ENCODE measurements at regions not wholly inside any gene's neighbourhood (a gene's known extent, or its start where the extent isn't known, plus 50 kb on each side); places are given as distances from the start of the nearest gene placed in this dataset.

GRCh38 chr3:33937628-33938027 lies 139.2 kb downstream of the PDCD6IP start:
- no peak for TF ChIP-seq CTCF (IDR thresholded peaks at IDR 0.05; ENCODE audit: insufficient read depth in 1 of 2, low read depth in 1 of 2, low read length in 1 of 2, severe bottlenecking in 1 of 2, unreplicated experiment in 1 of 2)
- CTCF ChIA-PET, result no interaction called here
- Histone ChIP-seq H3K9me3 (no peaks in the 10 kb centered on the region), H3K4me3 (ENCODE audit: low read depth, low read length) (no peak overlapping the region), H3K36me3 (ENCODE audit: control insufficient read depth, insufficient read depth, low read length) (no peaks in the 10 kb centered on the region), H3K27me3 (replicated peaks; ENCODE audit: control insufficient read depth, insufficient read depth, low read length) (no peaks in the 10 kb centered on the region; the same call in 1 of the 2 replicates), H3K4me1 (no peaks in the 10 kb centered on the region)
- BruUV-seq (replicated peaks), result no TSS peak
- Mint-ChIP-seq H3K27ac (ENCODE audit: unreplicated experiment) (no peak overlapping the region), H3K27me3 (ENCODE audit: insufficient read depth, unreplicated experiment) (peaks cover 5% of the 10 kb centered on the region), H3K4me1 (ENCODE audit: low read depth, unreplicated experiment) (peaks cover 4% of the 10 kb centered on the region), H3K9me3 (ENCODE audit: unreplicated experiment) (no peaks in the 10 kb centered on the region), H3K4me3 (ENCODE audit: unreplicated experiment) (no peak overlapping the region), H3K36me3 (ENCODE audit: insufficient read depth, unreplicated experiment) (no peaks in the 10 kb centered on the region)
- POLR2A ChIA-PET, result no interaction called here
- intact Hi-C loops (cut with micrococcal nuclease; ENCODE audit: unreplicated experiment), result no loop called here
- DNase-seq, result no peak

GRCh38 chr3:33940149-33940548 lies 141.7 kb downstream of the PDCD6IP start:
- H3K9me3 ChIP-seq, result no peaks in the 10 kb centered on the region
- Mint-ChIP-seq H3K36me3 (ENCODE audit: insufficient read depth, unreplicated experiment) (no peaks in the 10 kb centered on the region), H3K27ac (ENCODE audit: unreplicated experiment) (no peak overlapping the region), H3K4me3 (ENCODE audit: unreplicated experiment) (no peak overlapping the region), H3K9me3 (ENCODE audit: unreplicated experiment) (no peaks in the 10 kb centered on the region), H3K27me3 (ENCODE audit: insufficient read depth, unreplicated experiment) (peaks cover 5% of the 10 kb centered on the region), H3K4me1 (ENCODE audit: low read depth, unreplicated experiment) (peaks cover 6% of the 10 kb centered on the region)
- ChIA-PET POLR2A (no interaction called here), CTCF (no interaction called here)
- H3K27me3 ChIP-seq (replicated peaks; ENCODE audit: control insufficient read depth, insufficient read depth, low read length), result no peaks in the 10 kb centered on the region; the same call in 1 of the 2 replicates
- DNase-seq, result no peak
- no TSS peak for BruUV-seq (replicated peaks)
- intact Hi-C loops (cut with micrococcal nuclease; ENCODE audit: unreplicated experiment), result no loop called here
- H3K4me1 ChIP-seq, result no peaks in the 10 kb centered on the region
- H3K4me3 ChIP-seq (ENCODE audit: low read depth, low read length), result no peak overlapping the region
- no peaks in the 10 kb centered on the region for H3K36me3 ChIP-seq (ENCODE audit: control insufficient read depth, insufficient read depth, low read length)
- no peak for TF ChIP-seq CTCF (IDR thresholded peaks at IDR 0.05; ENCODE audit: insufficient read depth in 1 of 2, low read depth in 1 of 2, low read length in 1 of 2, severe bottlenecking in 1 of 2, unreplicated experiment in 1 of 2)

- TF ChIP-seq CTCF (IDR thresholded peaks at IDR 0.05; ENCODE audit: insufficient read depth in 1 of 2, low read depth in 1 of 2, low read length in 1 of 2, severe bottlenecking in 1 of 2, unreplicated experiment in 1 of 2), result no peak
- DNase-seq, result no peak
- H3K36me3 Mint-ChIP-seq (ENCODE audit: insufficient read depth, unreplicated experiment), result no peaks in the 10 kb centered on the region
- no peak overlapping the region for H3K4me3 Mint-ChIP-seq (ENCODE audit: unreplicated experiment)
- H3K9me3 ChIP-seq, result no peaks in the 10 kb centered on the region
- peaks cover under 1% of the 10 kb centered on the region for H3K27me3 Mint-ChIP-seq (ENCODE audit: insufficient read depth, unreplicated experiment)
- BruUV-seq (replicated peaks), result no TSS peak
- H3K4me3 ChIP-seq (ENCODE audit: low read depth, low read length), result no peak overlapping the region
- H3K4me1 Mint-ChIP-seq (ENCODE audit: low read depth, unreplicated experiment), result peaks cover 6% of the 10 kb centered on the region
- no peaks in the 10 kb centered on the region for H3K36me3 ChIP-seq (ENCODE audit: control insufficient read depth, insufficient read depth, low read length)
- intact Hi-C loops (cut with micrococcal nuclease; ENCODE audit: unreplicated experiment), result no loop called here
- no peaks in the 10 kb centered on the region; the same call in 1 of the 2 replicates for H3K27me3 ChIP-seq (replicated peaks; ENCODE audit: control insufficient read depth, insufficient read depth, low read length)
- POLR2A ChIA-PET, result no interaction called here
- H3K4me1 ChIP-seq, result no peaks in the 10 kb centered on the region
- CTCF ChIA-PET, result no interaction called here
- H3K9me3 Mint-ChIP-seq (ENCODE audit: unreplicated experiment), result no peaks in the 10 kb centered on the region
- no peak overlapping the region for H3K27ac Mint-ChIP-seq (ENCODE audit: unreplicated experiment)
These were observed 142.3 kb downstream of the PDCD6IP start for GRCh38 chr3:33940736-33941135.

Data from Caco-2 (cell line).